Vagina (tissue), 2 donors: ENCODE measurements at regions not wholly inside any gene's neighbourhood (a gene's known extent, or its start where the extent isn't known, plus 50 kb on each side); places are given as distances from the start of the nearest gene placed in this dataset.

Experiments used
- POLR2A ChIP-seq, 2 donors: fragments of 450-650 bp; IDR thresholded peaks; one replicate each; pipeline ENCODE4 v1.6.1; 2017; ENCODE audit warnings: antibody characterized with exemption in 2 of 2, mild to moderate bottlenecking in 2 of 2, moderate library complexity in 2 of 2
- POLR2AphosphoS5 ChIP-seq, 2 donors: sonication (generic); formaldehyde crosslinking; IDR thresholded peaks; one replicate each; pipeline ENCODE4 v1.9.0; 2017; ENCODE audit warnings: antibody characterized with exemption in 2 of 2, mild to moderate bottlenecking in 2 of 2, low read depth in 1 of 2; ENCODE audit not compliant: insufficient read depth in 1 of 2
- TF ChIP-seq, protein P1 (sequence below), 3 experiments: fragments of 450-650 bp in 2 of 3; fragments of 200-600 bp in 1 of 3; sonication (generic) in 1 of 3; IDR thresholded peaks; one replicate each; pipeline ENCODE4 v1.5.1; 2017 to 2019; ENCODE audit warnings: antibody characterized with exemption in 3 of 3, mild to moderate bottlenecking in 2 of 3, moderate library complexity in 2 of 3

DNA sequence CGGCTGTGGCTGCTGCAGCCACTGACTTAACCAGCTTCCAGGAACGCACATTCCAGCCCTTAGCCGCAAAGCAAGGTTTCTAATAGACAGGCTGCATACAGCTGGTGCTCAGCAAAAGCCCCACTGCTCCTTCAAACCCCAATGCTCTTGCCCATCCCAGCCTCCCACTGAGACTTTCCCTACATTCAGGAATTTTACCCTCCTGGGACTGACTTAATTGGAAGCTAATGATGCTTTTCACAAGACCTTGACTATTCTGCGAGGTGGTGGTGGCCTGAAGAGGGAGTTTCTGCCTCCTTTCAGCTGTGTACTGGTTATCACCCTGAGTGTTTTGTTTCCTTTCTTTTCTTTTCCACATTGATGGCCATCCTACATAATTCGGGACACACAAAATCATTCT, 164.9 kb upstream of the IRX1 start:
- TF ChIP-seq, protein P1, sequence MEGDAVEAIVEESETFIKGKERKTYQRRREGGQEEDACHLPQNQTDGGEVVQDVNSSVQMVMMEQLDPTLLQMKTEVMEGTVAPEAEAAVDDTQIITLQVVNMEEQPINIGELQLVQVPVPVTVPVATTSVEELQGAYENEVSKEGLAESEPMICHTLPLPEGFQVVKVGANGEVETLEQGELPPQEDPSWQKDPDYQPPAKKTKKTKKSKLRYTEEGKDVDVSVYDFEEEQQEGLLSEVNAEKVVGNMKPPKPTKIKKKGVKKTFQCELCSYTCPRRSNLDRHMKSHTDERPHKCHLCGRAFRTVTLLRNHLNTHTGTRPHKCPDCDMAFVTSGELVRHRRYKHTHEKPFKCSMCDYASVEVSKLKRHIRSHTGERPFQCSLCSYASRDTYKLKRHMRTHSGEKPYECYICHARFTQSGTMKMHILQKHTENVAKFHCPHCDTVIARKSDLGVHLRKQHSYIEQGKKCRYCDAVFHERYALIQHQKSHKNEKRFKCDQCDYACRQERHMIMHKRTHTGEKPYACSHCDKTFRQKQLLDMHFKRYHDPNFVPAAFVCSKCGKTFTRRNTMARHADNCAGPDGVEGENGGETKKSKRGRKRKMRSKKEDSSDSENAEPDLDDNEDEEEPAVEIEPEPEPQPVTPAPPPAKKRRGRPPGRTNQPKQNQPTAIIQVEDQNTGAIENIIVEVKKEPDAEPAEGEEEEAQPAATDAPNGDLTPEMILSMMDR (IDR thresholded peaks at IDR 0.05) = no peak
- TF ChIP-seq POLR2AphosphoS5 (IDR thresholded peaks at IDR 0.05; ENCODE audit: insufficient read depth in 1 of 2, low read depth in 1 of 2) (no peak), POLR2A (IDR thresholded peaks at IDR 0.05) (no peak)
